ENCODE measurements at regions not wholly inside any gene's neighbourhood (a gene's known extent, or its start where the extent isn't known, plus 50 kb on each side); places are given as distances from the start of the nearest gene placed in this dataset.
"Not testable (repeated sequence)": the region's sequence is repeated elsewhere in the genome, so short reads cannot be mapped to it uniquely, and the experiment has no call there.

GRCh38 chr5:63228154-63228553, 649.5 kb downstream of the LRRC70 start:
- Histone ChIP-seq H3K4me1 (ENCODE audit: control insufficient read depth in 2 of 2, insufficient read depth in 2 of 2, low read length in 1 of 2) (no peaks in the 10 kb centered on the region), H3K27me3 (ENCODE audit: control insufficient read depth in 1 of 2, insufficient read depth in 2 of 2, low read length in 2 of 2) (no peaks in the 10 kb centered on the region), H3K9me3 (ENCODE audit: control insufficient read depth in 2 of 2, insufficient read depth in 1 of 2, low read depth in 1 of 2, low read length in 1 of 2) (no peaks in the 10 kb centered on the region), H3K4me3 (ENCODE audit: low read depth in 1 of 2, low read length in 2 of 2) (no peak overlapping the region), H3K27ac (ENCODE audit: low read depth in 2 of 2, low read length in 1 of 2) (no peak overlapping the region), H3K36me3 (ENCODE audit: control insufficient read depth in 2 of 2, insufficient read depth in 2 of 2, low read length in 1 of 2) (no peaks in the 10 kb centered on the region)
- 86 to 89% methylated on average over 2 of the region's 2 CpGs for WGBS, 2 donors

GRCh38 chr5:63220244-63220643, 641.6 kb downstream of the LRRC70 start:
- H3K4me1 ChIP-seq (ENCODE audit: control insufficient read depth in 2 of 2, insufficient read depth in 2 of 2, low read length in 1 of 2): no peaks in the 10 kb centered on the region
- no peak overlapping the region for H3K4me3 ChIP-seq (ENCODE audit: low read depth in 1 of 2, low read length in 2 of 2)
- 49 to 60% methylated on average over 1 of the region's 1 CpG for WGBS, 2 donors
- H3K27me3 ChIP-seq (ENCODE audit: control insufficient read depth in 1 of 2, insufficient read depth in 2 of 2, low read length in 2 of 2): no peaks in the 10 kb centered on the region
- no peaks in the 10 kb centered on the region for H3K9me3 ChIP-seq (ENCODE audit: control insufficient read depth in 2 of 2, insufficient read depth in 1 of 2, low read depth in 1 of 2, low read length in 1 of 2)
- H3K27ac ChIP-seq (ENCODE audit: low read depth in 2 of 2, low read length in 1 of 2): no peak overlapping the region
- H3K36me3 ChIP-seq (ENCODE audit: control insufficient read depth in 2 of 2, insufficient read depth in 2 of 2, low read length in 1 of 2): no peaks in the 10 kb centered on the region

GRCh38 chr5:63217422-63217821, 638.8 kb downstream of the LRRC70 start:
- no peaks in the 10 kb centered on the region for H3K36me3 ChIP-seq (ENCODE audit: control insufficient read depth in 2 of 2, insufficient read depth in 2 of 2, low read length in 1 of 2)
- H3K4me1 ChIP-seq (ENCODE audit: control insufficient read depth in 2 of 2, insufficient read depth in 2 of 2, low read length in 1 of 2): no peaks in the 10 kb centered on the region
- H3K27ac ChIP-seq (ENCODE audit: low read depth in 2 of 2, low read length in 1 of 2): no peak overlapping the region
- no peaks in the 10 kb centered on the region for H3K27me3 ChIP-seq (ENCODE audit: control insufficient read depth in 1 of 2, insufficient read depth in 2 of 2, low read length in 2 of 2)
- H3K4me3 ChIP-seq (ENCODE audit: low read depth in 1 of 2, low read length in 2 of 2): no peak overlapping the region
- peaks cover 0 to 2% of the 10 kb centered on the region in 2 donors for H3K9me3 ChIP-seq (ENCODE audit: control insufficient read depth in 2 of 2, insufficient read depth in 1 of 2, low read depth in 1 of 2, low read length in 1 of 2)
- 67 to 74% methylated on average over 4 of the region's 4 CpGs for WGBS, 2 donors

GRCh38 chr5:63213256-63213655, 634.6 kb downstream of the LRRC70 start:
- Histone ChIP-seq H3K27me3 (ENCODE audit: control insufficient read depth in 1 of 2, insufficient read depth in 2 of 2, low read length in 2 of 2) (no peaks in the 10 kb centered on the region), H3K4me3 (ENCODE audit: low read depth in 1 of 2, low read length in 2 of 2) (no peak overlapping the region), H3K36me3 (ENCODE audit: control insufficient read depth in 2 of 2, insufficient read depth in 2 of 2, low read length in 1 of 2) (no peaks in the 10 kb centered on the region), H3K27ac (ENCODE audit: low read depth in 2 of 2, low read length in 1 of 2) (no peak overlapping the region), H3K9me3 (ENCODE audit: control insufficient read depth in 2 of 2, insufficient read depth in 1 of 2, low read depth in 1 of 2, low read length in 1 of 2) (peaks cover 0 to 2% of the 10 kb centered on the region in 2 donors), H3K4me1 (ENCODE audit: control insufficient read depth in 2 of 2, insufficient read depth in 2 of 2, low read length in 1 of 2) (no peaks in the 10 kb centered on the region)
- WGBS, 2 donors: 73% methylated on average over 2 of the region's 2 CpGs

GRCh38 chr5:63211448-63212132, 633.0 kb downstream of the LRRC70 start:
- H3K4me1 ChIP-seq (ENCODE audit: control insufficient read depth in 2 of 2, insufficient read depth in 2 of 2, low read length in 1 of 2): no peaks in the 10 kb centered on the region
- H3K4me3 ChIP-seq (ENCODE audit: low read depth in 1 of 2, low read length in 2 of 2): no peak overlapping the region
- peaks cover 0 to 2% of the 10 kb centered on the region in 2 donors for H3K9me3 ChIP-seq (ENCODE audit: control insufficient read depth in 2 of 2, insufficient read depth in 1 of 2, low read depth in 1 of 2, low read length in 1 of 2)
- 41 to 42% methylated on average over 2 of the region's 2 CpGs for WGBS, 2 donors
- H3K36me3 ChIP-seq (ENCODE audit: control insufficient read depth in 2 of 2, insufficient read depth in 2 of 2, low read length in 1 of 2): no peaks in the 10 kb centered on the region
- H3K27ac ChIP-seq (ENCODE audit: low read depth in 2 of 2, low read length in 1 of 2): no peak overlapping the region
- no peaks in the 10 kb centered on the region for H3K27me3 ChIP-seq (ENCODE audit: control insufficient read depth in 1 of 2, insufficient read depth in 2 of 2, low read length in 2 of 2)

GRCh38 chr5:63205976-63206375, 627.4 kb downstream of the LRRC70 start:
- Histone ChIP-seq H3K4me3 (ENCODE audit: low read depth in 1 of 2, low read length in 2 of 2) (no peak overlapping the region), H3K27me3 (ENCODE audit: control insufficient read depth in 1 of 2, insufficient read depth in 2 of 2, low read length in 2 of 2) (no peaks in the 10 kb centered on the region), H3K36me3 (ENCODE audit: control insufficient read depth in 2 of 2, insufficient read depth in 2 of 2, low read length in 1 of 2) (no peaks in the 10 kb centered on the region), H3K27ac (ENCODE audit: low read depth in 2 of 2, low read length in 1 of 2) (no peak overlapping the region), H3K9me3 (ENCODE audit: control insufficient read depth in 2 of 2, insufficient read depth in 1 of 2, low read depth in 1 of 2, low read length in 1 of 2) (no peaks in the 10 kb centered on the region), H3K4me1 (ENCODE audit: control insufficient read depth in 2 of 2, insufficient read depth in 2 of 2, low read length in 1 of 2) (no peaks in the 10 kb centered on the region)
- WGBS, 2 donors: 59 to 67% methylated on average over 2 of the region's 2 CpGs

GRCh38 chr5:63201738-63202137, 623.1 kb downstream of the LRRC70 start:
- H3K9me3 ChIP-seq (ENCODE audit: control insufficient read depth in 2 of 2, insufficient read depth in 1 of 2, low read depth in 1 of 2, low read length in 1 of 2): no peaks in the 10 kb centered on the region
- no peak overlapping the region for H3K27ac ChIP-seq (ENCODE audit: low read depth in 2 of 2, low read length in 1 of 2)
- WGBS, 2 donors: 59 to 69% methylated on average over 2 of the region's 2 CpGs
- no peaks in the 10 kb centered on the region for H3K27me3 ChIP-seq (ENCODE audit: control insufficient read depth in 1 of 2, insufficient read depth in 2 of 2, low read length in 2 of 2)
- no peaks in the 10 kb centered on the region for H3K4me1 ChIP-seq (ENCODE audit: control insufficient read depth in 2 of 2, insufficient read depth in 2 of 2, low read length in 1 of 2)
- no peak overlapping the region for H3K4me3 ChIP-seq (ENCODE audit: low read depth in 1 of 2, low read length in 2 of 2)
- H3K36me3 ChIP-seq (ENCODE audit: control insufficient read depth in 2 of 2, insufficient read depth in 2 of 2, low read length in 1 of 2): no peaks in the 10 kb centered on the region

GRCh38 chr5:63194126-63194525, 615.5 kb downstream of the LRRC70 start:
- Histone ChIP-seq H3K27me3 (ENCODE audit: control insufficient read depth in 1 of 2, insufficient read depth in 2 of 2, low read length in 2 of 2) (no peaks in the 10 kb centered on the region), H3K4me3 (ENCODE audit: low read depth in 1 of 2, low read length in 2 of 2) (no peak overlapping the region), H3K27ac (ENCODE audit: low read depth in 2 of 2, low read length in 1 of 2) (no peak overlapping the region), H3K9me3 (ENCODE audit: control insufficient read depth in 2 of 2, insufficient read depth in 1 of 2, low read depth in 1 of 2, low read length in 1 of 2) (peaks cover 0 to 3% of the 10 kb centered on the region in 2 donors), H3K4me1 (ENCODE audit: control insufficient read depth in 2 of 2, insufficient read depth in 2 of 2, low read length in 1 of 2) (no peaks in the 10 kb centered on the region), H3K36me3 (ENCODE audit: control insufficient read depth in 2 of 2, insufficient read depth in 2 of 2, low read length in 1 of 2) (no peaks in the 10 kb centered on the region)
- 77 to 78% methylated on average over 3 of the region's 3 CpGs for WGBS, 2 donors

- H3K4me1 ChIP-seq (ENCODE audit: control insufficient read depth in 2 of 2, insufficient read depth in 2 of 2, low read length in 1 of 2); H3K27ac ChIP-seq (ENCODE audit: low read depth in 2 of 2, low read length in 1 of 2); H3K9me3 ChIP-seq (ENCODE audit: control insufficient read depth in 2 of 2, insufficient read depth in 1 of 2, low read depth in 1 of 2, low read length in 1 of 2); H3K4me3 ChIP-seq (ENCODE audit: low read depth in 1 of 2, low read length in 2 of 2); H3K36me3 ChIP-seq (ENCODE audit: control insufficient read depth in 2 of 2, insufficient read depth in 2 of 2, low read length in 1 of 2); H3K27me3 ChIP-seq (ENCODE audit: control insufficient read depth in 1 of 2, insufficient read depth in 2 of 2, low read length in 2 of 2): not testable (repeated sequence)
- WGBS, 2 donors: 93 to 100% methylated on average over 1 of the region's 1 CpG
Observed at GRCh38 chr5:63180190-63180589, 601.6 kb downstream of the LRRC70 start.

- no peaks in the 10 kb centered on the region for H3K4me1 ChIP-seq (ENCODE audit: control insufficient read depth in 2 of 2, insufficient read depth in 2 of 2, low read length in 1 of 2)
- H3K4me3 ChIP-seq (ENCODE audit: low read depth in 1 of 2, low read length in 2 of 2): no peak overlapping the region
- no peaks in the 10 kb centered on the region for H3K27me3 ChIP-seq (ENCODE audit: control insufficient read depth in 1 of 2, insufficient read depth in 2 of 2, low read length in 2 of 2)
- WGBS, 2 donors: 85 to 89% methylated on average over 5 of the region's 5 CpGs
- no peak overlapping the region for H3K27ac ChIP-seq (ENCODE audit: low read depth in 2 of 2, low read length in 1 of 2)
- peaks cover 0 to 2% of the 10 kb centered on the region in 2 donors for H3K9me3 ChIP-seq (ENCODE audit: control insufficient read depth in 2 of 2, insufficient read depth in 1 of 2, low read depth in 1 of 2, low read length in 1 of 2)
- no peaks in the 10 kb centered on the region for H3K36me3 ChIP-seq (ENCODE audit: control insufficient read depth in 2 of 2, insufficient read depth in 2 of 2, low read length in 1 of 2)
Observed at GRCh38 chr5:63175850-63176249, 597.2 kb downstream of the LRRC70 start.

Data from esophagus (tissue), 2 donors.